SKM-1 (cell line): ENCODE measurements at regions not wholly inside any gene's neighbourhood (a gene's known extent, or its start where the extent isn't known, plus 50 kb on each side); places are given as distances from the start of the nearest gene placed in this dataset.

Source experiments
- DNase-seq: peaks from one replicate; lab custom pipeline; 2025; ENCODE audit not compliant: unreplicated experiment; lab: John Stamatoyannopoulos, UW

DNA sequence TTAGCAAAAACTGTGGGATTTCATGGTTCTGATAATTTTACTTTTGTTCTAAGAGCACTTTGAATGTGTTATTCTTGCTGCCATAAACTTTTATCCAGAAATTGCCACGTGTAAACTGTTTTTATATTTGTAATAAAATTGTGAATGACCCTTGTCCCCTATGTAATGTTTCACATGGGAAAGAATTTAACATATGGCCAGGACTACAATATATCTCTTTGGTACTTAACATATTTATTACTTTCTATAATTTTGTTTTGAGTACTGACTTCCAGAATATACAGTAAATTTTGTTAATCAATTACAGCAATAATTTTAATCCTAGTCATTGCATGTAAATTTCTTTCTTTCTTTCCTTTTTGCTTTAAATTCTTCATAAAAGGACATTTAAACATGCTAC, 735.0 kb upstream of the PHF14 start:
- DNase-seq: no peak

DNA sequence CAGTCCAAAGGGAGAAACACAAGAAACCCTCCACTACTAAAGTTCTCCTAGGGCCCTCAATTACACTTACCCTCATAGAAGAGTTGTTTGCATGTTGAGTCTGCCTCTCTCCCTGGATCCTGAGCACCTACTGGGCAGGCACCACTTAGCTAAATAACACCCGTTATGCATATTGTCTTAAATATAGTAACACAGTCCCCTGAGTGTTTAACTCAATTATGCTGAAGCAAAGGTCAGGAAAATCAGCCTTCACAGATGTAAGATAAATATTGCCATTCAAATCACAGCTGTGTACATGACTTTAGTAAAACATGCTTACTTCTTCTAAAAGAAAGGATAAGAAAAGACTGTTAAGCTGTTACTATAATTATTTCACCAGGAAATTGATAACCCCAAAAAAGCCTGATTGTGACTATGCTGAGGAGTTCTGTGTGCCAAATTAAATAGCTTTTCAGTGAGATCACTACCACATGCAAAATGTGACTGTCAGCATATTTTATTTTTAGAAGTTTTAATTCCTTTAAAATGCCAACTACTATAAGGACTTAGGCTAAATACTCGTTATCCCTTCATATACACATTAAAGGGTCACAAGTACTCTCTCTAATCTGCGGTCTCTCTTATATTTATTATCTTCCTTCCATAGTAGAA, 733.9 kb upstream of the PHF14 start:
- DNase-seq: no peak

DNA sequence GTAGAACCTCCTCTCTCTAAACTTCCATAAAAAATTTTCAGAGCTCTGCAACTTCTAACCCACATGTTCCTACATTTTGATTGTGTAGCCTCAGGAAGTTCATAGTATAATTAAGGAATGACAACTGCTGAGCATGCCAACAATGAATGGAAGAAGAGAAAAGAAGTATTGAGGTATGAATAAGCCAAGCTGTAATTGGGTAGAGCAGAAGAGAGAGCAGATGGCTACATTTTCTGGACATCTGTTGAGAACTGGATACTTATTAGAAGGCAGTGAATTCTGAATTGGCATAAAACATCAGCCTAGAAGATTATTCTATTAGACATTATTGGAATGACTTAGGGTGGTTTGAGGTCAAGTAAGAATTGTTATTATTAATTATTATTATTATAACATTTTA, 728.3 kb upstream of the PHF14 start:
- no peak for DNase-seq

DNA sequence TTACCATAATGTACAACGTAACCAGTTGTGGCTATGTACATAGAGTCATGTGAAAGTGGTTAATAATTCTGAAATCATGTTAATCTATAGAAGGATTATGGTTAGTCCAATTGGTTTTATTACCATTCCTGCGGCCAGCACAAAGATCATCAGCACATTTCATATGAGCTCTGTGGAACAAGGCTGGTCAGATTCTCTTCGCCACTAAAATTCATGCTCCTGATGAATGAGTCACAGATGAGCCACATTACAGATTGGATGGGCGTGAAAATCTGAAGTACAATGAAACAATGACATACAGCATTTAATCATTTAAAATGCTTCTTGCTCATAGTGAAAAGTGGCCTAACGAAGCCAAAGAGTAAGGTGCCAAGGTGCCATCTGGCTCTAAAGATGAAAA, 716.2 kb upstream of the PHF14 start:
- no peak for DNase-seq

GRCh38 chr7:10266976-10267375, 706.7 kb upstream of the PHF14 start:
- no peak for DNase-seq

GRCh38 chr7:10268034-10268433, 705.6 kb upstream of the PHF14 start:
- no peak for DNase-seq

- DNase-seq: no peak
Measured at GRCh38 chr7:10282909-10283308, 690.8 kb upstream of the PHF14 start.

- no peak for DNase-seq
Measured at GRCh38 chr7:10284001-10284400, 689.7 kb upstream of the PHF14 start.

DNA sequence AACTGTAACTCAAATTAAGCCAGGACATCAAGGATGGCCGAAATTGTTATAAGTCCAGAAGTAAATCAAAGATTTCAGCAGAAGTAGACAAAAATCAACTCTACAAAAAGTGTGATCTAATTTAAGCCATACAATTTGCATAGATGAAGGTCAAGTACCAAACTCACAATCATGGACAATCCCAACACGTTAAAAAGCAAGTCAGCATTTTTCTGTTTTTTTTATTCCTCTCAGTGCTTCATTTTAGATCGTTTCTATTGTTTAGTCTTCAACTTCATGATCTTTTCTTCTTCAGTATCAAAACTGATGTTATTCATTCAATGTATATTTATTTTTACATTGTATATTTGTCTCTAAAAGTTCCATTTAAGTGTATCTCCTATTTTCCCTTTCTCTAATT, 674.3 kb upstream of the PHF14 start:
- no peak for DNase-seq

GRCh38 chr7:10300577-10300976, 673.1 kb upstream of the PHF14 start:
- no peak for DNase-seq

DNA sequence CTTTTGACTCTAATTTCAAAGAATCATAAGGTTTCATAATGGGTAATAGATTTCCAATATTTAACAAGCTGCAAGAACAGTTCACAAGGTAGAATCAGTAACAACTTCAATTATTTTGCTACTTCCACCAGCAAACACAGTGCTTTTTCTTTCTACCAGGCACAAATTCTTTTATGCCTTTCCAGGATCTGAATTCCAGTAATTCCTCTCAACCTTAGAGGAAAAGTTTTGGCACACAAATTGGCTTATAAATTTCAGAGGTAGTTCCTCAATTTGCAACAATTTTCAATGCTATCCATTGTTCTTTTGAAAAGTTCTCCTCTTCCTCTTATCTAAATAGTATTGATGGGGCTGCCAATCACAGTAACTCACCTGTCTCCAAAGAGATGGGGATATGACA, 665.4 kb upstream of the PHF14 start:
- no peak for DNase-seq

GRCh38 chr7:10312942-10313341, 660.7 kb upstream of the PHF14 start:
- no peak for DNase-seq

GRCh38 chr7:10315881-10316280, 657.8 kb upstream of the PHF14 start:
- DNase-seq: no peak

- DNase-seq: no peak
Measured at GRCh38 chr7:10316488-10316887, 657.2 kb upstream of the PHF14 start.

DNA sequence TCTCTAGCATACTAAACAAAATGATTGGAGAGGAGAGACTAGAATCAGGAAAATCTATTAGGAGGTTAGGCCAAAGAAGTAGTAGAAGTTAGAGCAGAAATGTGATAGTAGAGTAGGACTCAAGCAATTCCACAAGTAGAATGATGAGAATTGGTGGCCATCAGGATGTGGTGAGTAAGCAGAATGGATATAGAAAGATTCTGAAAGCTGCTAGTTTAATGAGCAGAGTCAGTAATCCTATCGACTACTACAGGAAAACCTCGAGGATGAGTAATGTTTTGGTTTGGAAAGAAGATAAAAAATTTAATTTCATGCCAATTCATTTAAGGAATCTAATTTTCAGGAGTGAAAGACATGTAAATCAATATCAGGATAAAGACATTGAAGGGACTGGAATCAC, 648.3 kb upstream of the PHF14 start:
- DNase-seq: no peak

GRCh38 chr7:10343108-10343507, 630.6 kb upstream of the PHF14 start:
- DNase-seq: no peak

GRCh38 chr7:10346032-10346431, 627.6 kb upstream of the PHF14 start:
- DNase-seq: no peak

- no peak for DNase-seq
Measured at GRCh38 chr7:10355816-10356215, 617.9 kb upstream of the PHF14 start.

DNA sequence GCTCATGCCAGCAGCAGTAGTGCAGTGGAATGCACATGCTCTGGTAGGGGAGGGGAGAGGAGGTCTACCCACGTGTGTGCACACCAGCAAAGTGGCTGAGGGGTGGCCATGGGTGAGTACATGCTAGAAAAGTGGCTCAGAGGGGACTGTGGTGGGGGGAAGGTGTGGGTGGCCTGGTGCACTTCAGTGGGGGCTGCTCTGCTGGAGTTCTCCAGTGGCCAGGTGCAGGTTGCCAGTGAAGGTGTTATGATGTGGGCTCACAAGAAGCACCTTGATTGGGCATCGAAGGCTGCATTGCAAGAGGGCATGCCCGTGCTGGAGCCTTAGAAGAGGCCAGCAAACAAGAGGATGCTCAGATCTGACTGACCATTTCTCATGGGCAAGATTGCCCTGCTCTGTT, 613.6 kb upstream of the PHF14 start:
- DNase-seq: no peak

DNA sequence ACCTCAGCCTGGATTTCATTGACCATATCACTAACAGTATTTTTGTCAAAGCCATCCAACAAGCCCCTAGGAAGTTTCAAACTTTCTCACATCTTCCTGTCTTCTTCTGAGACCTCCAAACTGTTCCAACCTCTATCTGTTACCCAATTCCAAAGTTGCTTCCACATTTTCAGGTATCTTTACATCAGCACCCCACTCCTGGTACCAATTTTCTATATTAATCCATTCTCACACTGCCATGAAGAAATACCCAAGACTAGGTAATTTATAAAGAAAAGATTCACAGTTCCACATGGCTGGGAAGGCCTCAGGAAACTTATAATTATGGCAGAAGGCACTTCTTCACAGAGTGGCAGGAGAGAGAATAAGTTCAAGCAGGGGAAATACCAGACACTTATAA, 571.9 kb upstream of the PHF14 start:
- no peak for DNase-seq

DNA sequence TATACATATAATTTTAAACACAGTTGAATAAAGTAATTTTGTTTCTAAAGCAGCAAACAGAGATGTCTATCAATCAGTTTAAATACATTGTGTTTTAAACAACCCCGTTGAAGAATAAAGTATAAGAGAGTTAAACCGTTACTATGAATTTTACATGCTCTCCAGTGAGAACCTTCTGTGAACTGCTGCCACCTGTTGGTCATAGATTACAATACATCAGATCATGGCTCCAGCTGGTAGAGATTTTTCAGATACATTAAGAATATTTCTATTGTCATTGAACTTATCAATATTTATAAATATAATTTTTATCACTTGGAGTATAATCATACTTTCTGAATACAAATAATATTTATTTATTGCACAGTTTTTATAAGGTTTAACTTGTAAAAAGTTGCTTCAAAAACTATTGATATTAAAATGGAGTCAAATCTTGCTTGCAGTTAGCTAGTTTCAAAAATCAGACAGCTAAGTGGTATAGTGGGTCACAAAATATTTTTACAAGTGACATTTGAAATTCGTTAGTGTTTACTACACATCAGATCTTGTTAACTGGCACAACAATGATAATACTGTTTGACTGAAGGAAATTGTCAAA, 561.2 kb upstream of the PHF14 start:
- DNase-seq: peak; percentile 16

- no peak for DNase-seq
Measured at GRCh38 chr7:10418985-10419384, 554.7 kb upstream of the PHF14 start.

- no peak for DNase-seq
Measured at GRCh38 chr7:10429031-10429430, 544.6 kb upstream of the PHF14 start.
